K562 (cell line): ENCODE measurements at regions not wholly inside any gene's neighbourhood (a gene's known extent, or its start where the extent isn't known, plus 50 kb on each side); places are given as distances from the start of the nearest gene placed in this dataset.

Experiments
- ATAC-seq: fragments of 200-7000 bp; cut with Tn5 transposase; 3 replicates; pipeline ENCODE4 v1.9.1; 2020; ENCODE audit warnings: moderate library complexity
- BruUV-seq: library from RNA; stranded (reverse); fragments of 400-500 nt; replicated peaks from 2 replicates; lab custom pipeline; 2021; lab: Mats Ljungman, UMichigan
- CTCF ChIA-PET: fragments of 300-600 bp; formaldehyde crosslinking; extraction: SDS; loops from one replicate; lab custom pipeline; 2021; ENCODE audit warnings: low intra/inter-chr PET ratio; lab: Yijun Ruan, JAX
- POLR2A ChIA-PET: fragments of 300-600, 350-650 bp; sonication (Branson Sonifier 250); formaldehyde crosslinking; extraction: SDS; loops from one replicate; lab custom pipeline; 2021; ENCODE audit warnings: antibody characterized with exemption, inconsistent platforms; lab: Yijun Ruan, JAX
- DNase-seq, 4 experiments: peaks; one replicate each; pipeline versions ENCODE4 v3.0.0 to v3.0.0-alpha.2; 2011 to 2018; ENCODE audit warnings: low spot score in 3 of 4, mixed read lengths in 3 of 4; ENCODE audit errors: extremely low read depth in 1 of 4
- FAIRE-seq: peaks from 2 replicates; lab custom pipeline; 2011; peaks lifted over from hg19 to GRCh38; lab: Jason Lieb, UNC
- H2AFZ ChIP-seq: 2 replicates; pipeline ENCODE4 v1.6.0; 2011; ENCODE audit warnings: low read depth, low read length, control low read depth, inconsistent platforms
- H3K27ac ChIP-seq: fragments of 200-600 bp; 3 replicates; pipeline ENCODE4 v1.8.0; 2011; ENCODE audit warnings: low read depth, mild to moderate bottlenecking, control low read depth, inconsistent platforms, low read length, moderate library complexity, mixed read lengths; ENCODE audit errors: extremely low read depth
- H3K27me3 ChIP-seq, 2 experiments: fragments of 300-600 bp in 1 of 2; 2 replicates in 1 of 2; 3 replicates in 1 of 2; pipeline versions ENCODE4 v1.6.0 to v1.8.0; 2011; ENCODE audit warnings: inconsistent platforms in 2 of 2, low read length in 2 of 2, mild to moderate bottlenecking in 1 of 2, mixed read lengths in 1 of 2, moderate library complexity in 1 of 2; ENCODE audit not compliant: control insufficient read depth in 2 of 2, insufficient read depth in 2 of 2
- H3K36me3 ChIP-seq: fragments of 300-600 bp; 3 replicates; pipeline ENCODE4 v1.8.0; 2011; ENCODE audit warnings: mild to moderate bottlenecking, low read length, inconsistent platforms; ENCODE audit not compliant: control insufficient read depth, insufficient read depth
- H3K4me1 ChIP-seq, 2 experiments: fragments of 200-600 bp in 1 of 2; replicated peaks in 1 of 2; 2 replicates in 1 of 2; 3 replicates in 1 of 2; pipeline versions ENCODE4 v1.5.1 to v1.8.0; 2011; ENCODE audit warnings: inconsistent platforms in 2 of 2, low read length in 2 of 2, mild to moderate bottlenecking in 1 of 2, mixed read lengths in 1 of 2, moderate library complexity in 1 of 2; ENCODE audit not compliant: control insufficient read depth in 2 of 2, insufficient read depth in 2 of 2
- H3K4me2 ChIP-seq: 2 replicates; pipeline ENCODE4 v1.6.1; 2011; ENCODE audit warnings: low read length, control low read depth, inconsistent platforms, mixed read lengths; ENCODE audit not compliant: insufficient read depth
- H3K4me3 ChIP-seq: fragments of 200-600 bp; sonication (generic), shearing (Covaris generic); 2 replicates; pipeline ENCODE4 v1.5.1; 2016; ENCODE audit warnings: control low read depth, inconsistent platforms
- H3K79me2 ChIP-seq: fragments of 200-600 bp; 3 replicates; pipeline ENCODE4 v1.8.0; 2011; ENCODE audit warnings: low read length, inconsistent platforms; ENCODE audit not compliant: control insufficient read depth, insufficient read depth
- H3K9ac ChIP-seq, 2 experiments: 2 replicates each; pipeline versions ENCODE4 v1.6.0 to v1.6.1; 2011; ENCODE audit warnings: low read depth in 2 of 2, low read length in 2 of 2, control low read depth in 1 of 2, inconsistent platforms in 1 of 2, mild to moderate bottlenecking in 1 of 2, mixed read lengths in 1 of 2; ENCODE audit not compliant: insufficient read depth in 1 of 2
- H3K9me1 ChIP-seq: one replicate; pipeline ENCODE4 v1.6.0; 2011; ENCODE audit warnings: inconsistent platforms, mild to moderate bottlenecking, low read length, moderate library complexity; ENCODE audit not compliant: control insufficient read depth, insufficient read depth
- H3K9me3 ChIP-seq: replicated peaks from 2 replicates; pipeline ENCODE4 v1.5.1; 2011; ENCODE audit warnings: low read depth, low read length, inconsistent platforms; ENCODE audit not compliant: control insufficient read depth, insufficient read depth
- H4K20me1 ChIP-seq: replicated peaks from 2 replicates; pipeline ENCODE4 v1.6.1; 2011; ENCODE audit warnings: low read length, inconsistent platforms, mixed read lengths; ENCODE audit not compliant: control insufficient read depth, insufficient read depth
- ATF6 ChIP-seq: sonication (generic); formaldehyde crosslinking; IDR thresholded peaks from 2 replicates; pipeline ENCODE4 v1.4.0; 2020; ENCODE audit warnings: mild to moderate bottlenecking, missing genetic modification reagents
- BHLHE40 ChIP-seq: IDR thresholded peaks from 2 replicates; pipeline ENCODE4 v1.6.1; 2011; ENCODE audit warnings: low read length, improper control_type of control experiment
- EGR1 ChIP-seq: fragments of 450-650 bp; conservative IDR thresholded peaks from 2 replicates; pipeline ENCODE4 v1.6.1; 2017; ENCODE audit warnings: mild to moderate bottlenecking
- GABPA ChIP-seq: fragments of 200-800 bp; sonication (Bioruptor generic); conservative IDR thresholded peaks from 2 replicates; pipeline ENCODE4 v1.6.1; 2016; ENCODE audit warnings: low read depth, missing genetic modification characterization, missing compliant biosample characterization
- GTF2B ChIP-seq: IDR thresholded peaks from 2 replicates; pipeline ENCODE4 v1.6.1; 2011; ENCODE audit not compliant: insufficient read length; ENCODE audit errors: extremely low read depth
- HDAC1 ChIP-seq, 2 experiments: fragments of 450-650 bp; IDR thresholded peaks; 2 replicates each; pipeline ENCODE4 v1.6.1; 2016 to 2017; ENCODE audit warnings: inconsistent platforms in 1 of 2, mild to moderate bottlenecking in 1 of 2, moderate library complexity in 1 of 2
- NRF1 ChIP-seq, 2 experiments: fragments of 450-650 bp; IDR thresholded peaks in 1 of 2; conservative IDR thresholded peaks in 1 of 2; 2 replicates each; pipeline ENCODE4 v1.6.1; 2014; ENCODE audit warnings: mild to moderate bottlenecking in 2 of 2
- PHF21A ChIP-seq: fragments of 450-650 bp; IDR thresholded peaks from 2 replicates; pipeline ENCODE4 v1.6.1; 2017; ENCODE audit warnings: low read depth, borderline replicate concordance
- POLR2AphosphoS2 ChIP-seq: IDR thresholded peaks from 2 replicates; pipeline ENCODE4 v1.6.1; 2012; ENCODE audit warnings: low read length, improper control_type of control experiment
- SMARCE1 ChIP-seq: fragments of 450-650 bp; IDR thresholded peaks from 2 replicates; pipeline ENCODE4 v1.7.1; 2016; ENCODE audit warnings: mild to moderate bottlenecking
- SREBF2 ChIP-seq: sonication (generic); formaldehyde crosslinking; IDR thresholded peaks from 2 replicates; pipeline ENCODE4 v1.4.0; 2020; ENCODE audit warnings: mild to moderate bottlenecking, missing genetic modification reagents
- THAP7 ChIP-seq: fragments of 250-450 bp; sonication (Bioruptor Pico); IDR thresholded peaks from 2 replicates; pipeline ENCODE4 v1.5.0; 2021
- TRIM25 ChIP-seq: fragments of 450-650 bp; IDR thresholded peaks from 2 replicates; pipeline ENCODE4 v1.7.0; 2016; ENCODE audit warnings: borderline replicate concordance
- ZBTB12 ChIP-seq: fragments of 250-450 bp; sonication (Bioruptor Pico); IDR thresholded peaks from 2 replicates; pipeline ENCODE4 v1.4.0; 2020
- WGBS: fragments of 100-300 bp; shearing (Covaris generic); methylation state at CpG from one replicate; pipeline ENCODE4 v1.1.6; 2016; ENCODE audit warnings: low coverage, mixed read lengths; ENCODE audit not compliant: insufficient coverage; ENCODE audit errors: missing lambda C conversion rate; 5-methylcytosine and 5-hydroxymethylcytosine counted together
- in situ Hi-C: fragments of 300-500 bp; cut with MboI; formaldehyde crosslinking; loops from 4 replicates; pipeline ENCODE4 v1.15.0; 2018; ENCODE audit warnings: inconsistent platforms, mixed read lengths
- intact Hi-C: fragments of 100-400 bp; cut with micrococcal nuclease; formaldehyde crosslinking; loops from 2 replicates; pipeline ENCODE4 v1.14.2; 2022

GRCh38 chr22:49052023-49052538 is 775.6 kb downstream of the BRD1 start:
- H3K79me2 ChIP-seq = no peaks in the 10 kb centered on the region
- peak overlapping the region; percentile 6; the same call in 1 of the 2 replicates for H3K4me3 ChIP-seq
- no peaks in the 10 kb centered on the region for H4K20me1 ChIP-seq
- H3K9me1 ChIP-seq = no peaks in the 10 kb centered on the region
- H2AFZ ChIP-seq = peak overlapping the region; percentile 38; the same call in 1 of the 2 replicates
- intact Hi-C loops = no loop called here
- BruUV-seq = no TSS peak
- H3K27me3 ChIP-seq = peaks cover 2 to 20% of the 10 kb centered on the region in 2 experiments; a peak in 3 of 5 replicates
- H3K9me3 ChIP-seq = no peaks in the 10 kb centered on the region
- CTCF ChIA-PET = no interaction called here
- H3K9ac ChIP-seq = no peak overlapping the region
- H3K36me3 ChIP-seq = no peaks in the 10 kb centered on the region
- no peak for FAIRE-seq
- peak; percentile 95 for ATAC-seq
- H3K4me2 ChIP-seq = peak overlapping the region; percentile 25; the same call in 1 of the 2 replicates
- in situ Hi-C loops = no loop called here
- no peak overlapping the region for H3K27ac ChIP-seq
- H3K4me1 ChIP-seq = peaks cover 0 to 9% of the 10 kb centered on the region in 2 experiments; a peak in 2 of 5 replicates
- 8% methylated on average over 26 of the region's 36 CpGs for WGBS
- peak; percentile 24 to 35 (median 28) for DNase-seq
- POLR2A ChIA-PET = no interaction called here
- TF ChIP-seq GABPA (tag) (0 out of 2 replicates have a peak, but pooled peaks have one; percentile 20), NRF1 (conservative IDR thresholded peaks at IDR 0.05 in 1 of 2, IDR thresholded peaks at IDR 0.05 in 1 of 2) (no peak), THAP7 (peak; percentile 98), SMARCE1 (no peak), PHF21A (no peak), ZBTB12 (no peak), BHLHE40 (no peak), EGR1 (peak; percentile 59; the same call in 1 of the 2 replicates), TRIM25 (no peak), POLR2AphosphoS2 (no peak), ATF6 (no peak), SREBF2 (CRISPR knock-in tag) (no peak), GTF2B (no peak), HDAC1 (IDR thresholded peaks at IDR 0.05) (no peak)
